HL-60 (cell line): ENCODE measurements at regions not wholly inside any gene's neighbourhood (a gene's known extent, or its start where the extent isn't known, plus 50 kb on each side); places are given as distances from the start of the nearest gene placed in this dataset.

Source experiments
- CTCF ChIP-seq: IDR thresholded peaks from one replicate; pipeline ENCODE4 v1.5.1; 2011; ENCODE audit warnings: low read length, control low read depth, inconsistent platforms; ENCODE audit not compliant: insufficient read depth
- POLR2AphosphoS5 ChIP-seq: IDR thresholded peaks from 2 replicates; pipeline ENCODE4 v1.6.1; 2012; ENCODE audit warnings: low read depth

GRCh38 chr7:136062625-136063325 is 85.6 kb upstream of the MTPN start:
- TF ChIP-seq CTCF (no peak), POLR2AphosphoS5 (no peak)
